ENCODE measurements at regions not wholly inside any gene's neighbourhood (a gene's known extent, or its start where the extent isn't known, plus 50 kb on each side); places are given as distances from the start of the nearest gene placed in this dataset.

GRCh38 chr2:13035866-13036265 is 319.1 kb downstream of the TRIB2 start:
- DNase-seq (ENCODE audit: low read depth) = no peak
- no peak for TF ChIP-seq CTCF (IDR thresholded peaks at IDR 0.05; ENCODE audit: insufficient read depth, low read depth, low read length, missing control alignments)
- H3K4me3 ChIP-seq (ENCODE audit: low read depth, low read length) = no peak overlapping the region

- H3K4me3 ChIP-seq (ENCODE audit: low read depth, low read length) = no peak overlapping the region
- TF ChIP-seq CTCF (IDR thresholded peaks at IDR 0.05; ENCODE audit: insufficient read depth, low read depth, low read length, missing control alignments) = no peak
- DNase-seq (ENCODE audit: low read depth) = no peak
Measured at GRCh38 chr2:13040043-13040442, 323.3 kb downstream of the TRIB2 start.

GRCh38 chr2:13046557-13047165 is 329.9 kb downstream of the TRIB2 start:
- no peak overlapping the region for H3K4me3 ChIP-seq (ENCODE audit: low read depth, low read length)
- peak; percentile 21 for TF ChIP-seq CTCF (IDR thresholded peaks at IDR 0.05; ENCODE audit: insufficient read depth, low read depth, low read length, missing control alignments)
- peak; percentile 10 for DNase-seq (ENCODE audit: low read depth)

- H3K4me3 ChIP-seq (ENCODE audit: low read depth, low read length) = no peak overlapping the region
- no peak for TF ChIP-seq CTCF (IDR thresholded peaks at IDR 0.05; ENCODE audit: insufficient read depth, low read depth, low read length, missing control alignments)
- no peak for DNase-seq (ENCODE audit: low read depth)
Measured at GRCh38 chr2:13050764-13051163, 334.0 kb downstream of the TRIB2 start.

GRCh38 chr2:13052547-13052946 is 335.8 kb downstream of the TRIB2 start:
- DNase-seq (ENCODE audit: low read depth) = no peak

GRCh38 chr2:13056259-13056843 is 339.6 kb downstream of the TRIB2 start:
- DNase-seq (ENCODE audit: low read depth) = peak; percentile 25
- TF ChIP-seq CTCF (IDR thresholded peaks at IDR 0.05; ENCODE audit: insufficient read depth, low read depth, low read length, missing control alignments) = peak; percentile 30
- H3K4me3 ChIP-seq (ENCODE audit: low read depth, low read length) = no peak overlapping the region

More at GRCh38 chr2:13052547-13052946, 335.8 kb downstream of the TRIB2 start:
- TF ChIP-seq CTCF (IDR thresholded peaks at IDR 0.05; ENCODE audit: insufficient read depth, low read depth, low read length, missing control alignments) = no peak
- H3K4me3 ChIP-seq (ENCODE audit: low read depth, low read length) = no peak overlapping the region

GRCh38 chr2:13057671-13058070 is 340.9 kb downstream of the TRIB2 start:
- no peak for DNase-seq (ENCODE audit: low read depth)
- TF ChIP-seq CTCF (IDR thresholded peaks at IDR 0.05; ENCODE audit: insufficient read depth, low read depth, low read length, missing control alignments) = no peak
- H3K4me3 ChIP-seq (ENCODE audit: low read depth, low read length) = no peak overlapping the region
